GM06990 (cell line): ENCODE measurements at regions not wholly inside any gene's neighbourhood (a gene's known extent, or its start where the extent isn't known, plus 50 kb on each side); places are given as distances from the start of the nearest gene placed in this dataset.

Experiments used
- DNase-seq: peaks from one replicate; pipeline ENCODE4 v3.0.0-alpha.2; 2011; ENCODE audit not compliant: insufficient read length; ENCODE audit errors: extremely low read depth
- H3K27me3 ChIP-seq: replicated peaks from 2 replicates; pipeline ENCODE4 v1.6.0; 2011; ENCODE audit warnings: low read length; ENCODE audit not compliant: control insufficient read depth, insufficient read depth
- H3K36me3 ChIP-seq: 2 replicates; pipeline ENCODE4 v1.5.1; 2011; ENCODE audit warnings: low read length; ENCODE audit not compliant: control insufficient read depth, insufficient read depth
- H3K4me3 ChIP-seq: replicated peaks from 2 replicates; pipeline ENCODE4 v1.5.1; 2011; ENCODE audit warnings: low read depth, mild to moderate bottlenecking, control low read depth, low read length
- TF ChIP-seq, protein P1 (sequence below): IDR thresholded peaks from 2 replicates; pipeline ENCODE4 v1.5.1; 2011; ENCODE audit warnings: low read length, control low read depth, mild to moderate bottlenecking, inconsistent platforms; ENCODE audit not compliant: insufficient read depth, poor library complexity, severe bottlenecking

DNA sequence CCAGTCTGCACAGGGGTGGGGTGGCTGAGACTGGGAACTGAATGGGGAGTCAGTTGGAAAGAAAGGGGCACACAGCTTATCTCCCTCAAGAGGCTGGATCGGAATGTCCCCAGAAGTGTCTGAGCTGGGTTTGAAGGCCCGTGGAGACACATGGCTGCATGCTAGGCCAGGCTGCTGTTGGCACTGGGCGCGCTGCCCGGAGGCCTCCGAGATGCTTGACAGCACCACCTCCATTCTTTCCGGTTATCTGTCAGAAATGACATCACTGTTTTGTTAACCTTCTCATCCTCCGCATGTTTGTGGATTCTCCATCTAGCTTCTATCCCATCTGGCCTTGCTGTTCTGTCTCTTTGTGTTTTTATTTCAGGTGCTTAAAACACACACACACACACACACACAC, 85.5 kb downstream of the APIP start:
- H3K36me3 ChIP-seq = no peaks in the 10 kb centered on the region
- DNase-seq = no peak
- H3K27me3 ChIP-seq = no peaks in the 10 kb centered on the region
- H3K4me3 ChIP-seq = no peak overlapping the region
- TF ChIP-seq, protein P1, sequence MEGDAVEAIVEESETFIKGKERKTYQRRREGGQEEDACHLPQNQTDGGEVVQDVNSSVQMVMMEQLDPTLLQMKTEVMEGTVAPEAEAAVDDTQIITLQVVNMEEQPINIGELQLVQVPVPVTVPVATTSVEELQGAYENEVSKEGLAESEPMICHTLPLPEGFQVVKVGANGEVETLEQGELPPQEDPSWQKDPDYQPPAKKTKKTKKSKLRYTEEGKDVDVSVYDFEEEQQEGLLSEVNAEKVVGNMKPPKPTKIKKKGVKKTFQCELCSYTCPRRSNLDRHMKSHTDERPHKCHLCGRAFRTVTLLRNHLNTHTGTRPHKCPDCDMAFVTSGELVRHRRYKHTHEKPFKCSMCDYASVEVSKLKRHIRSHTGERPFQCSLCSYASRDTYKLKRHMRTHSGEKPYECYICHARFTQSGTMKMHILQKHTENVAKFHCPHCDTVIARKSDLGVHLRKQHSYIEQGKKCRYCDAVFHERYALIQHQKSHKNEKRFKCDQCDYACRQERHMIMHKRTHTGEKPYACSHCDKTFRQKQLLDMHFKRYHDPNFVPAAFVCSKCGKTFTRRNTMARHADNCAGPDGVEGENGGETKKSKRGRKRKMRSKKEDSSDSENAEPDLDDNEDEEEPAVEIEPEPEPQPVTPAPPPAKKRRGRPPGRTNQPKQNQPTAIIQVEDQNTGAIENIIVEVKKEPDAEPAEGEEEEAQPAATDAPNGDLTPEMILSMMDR = no peak

DNA sequence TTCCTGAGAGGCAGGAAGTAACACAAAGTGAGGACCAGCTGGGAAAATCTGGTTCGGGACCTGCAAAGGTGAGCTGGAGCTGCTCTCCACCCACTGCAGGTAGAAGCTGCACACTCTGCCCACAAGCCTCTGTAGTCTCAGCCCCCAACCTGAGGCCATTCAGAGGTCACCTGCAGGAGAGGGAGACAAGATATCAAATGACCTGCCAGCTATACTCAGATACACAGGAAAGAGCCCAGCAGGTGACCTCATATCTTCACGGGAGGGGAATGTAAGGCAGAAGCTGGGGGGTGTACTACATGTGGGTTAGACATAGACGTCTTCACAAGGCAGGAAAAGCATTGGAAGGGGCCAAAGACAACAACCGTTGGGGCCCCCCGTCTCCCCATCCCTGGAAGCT, 86.1 kb downstream of the APIP start:
- H3K4me3 ChIP-seq = no peak overlapping the region
- H3K27me3 ChIP-seq = no peaks in the 10 kb centered on the region
- no peaks in the 10 kb centered on the region for H3K36me3 ChIP-seq
- DNase-seq = no peak
- TF ChIP-seq, protein P1 = no peak

DNA sequence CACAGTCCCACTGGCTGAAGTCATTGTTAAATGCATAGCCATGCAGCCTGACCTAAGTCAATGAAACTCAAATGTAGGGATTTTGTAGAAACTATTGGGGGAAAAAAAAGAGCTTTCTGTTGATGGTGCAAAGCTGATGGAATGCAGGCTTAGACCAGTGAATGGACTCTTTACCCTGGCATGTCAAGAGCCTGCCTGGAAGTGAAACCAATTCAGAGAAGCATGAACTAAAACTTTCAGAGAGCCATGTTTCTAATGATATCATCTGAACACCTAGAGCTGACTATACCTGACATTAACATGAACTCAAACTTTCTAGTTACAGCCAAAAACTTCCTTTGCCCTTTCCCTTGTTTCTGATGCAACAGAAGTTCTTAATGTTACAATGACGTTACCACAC, 89.0 kb downstream of the APIP start:
- H3K27me3 ChIP-seq = no peaks in the 10 kb centered on the region; the same call in none of the 2 replicates
- TF ChIP-seq, protein P1 = no peak
- no peak overlapping the region for H3K4me3 ChIP-seq
- H3K36me3 ChIP-seq = no peaks in the 10 kb centered on the region
- no peak for DNase-seq

DNA sequence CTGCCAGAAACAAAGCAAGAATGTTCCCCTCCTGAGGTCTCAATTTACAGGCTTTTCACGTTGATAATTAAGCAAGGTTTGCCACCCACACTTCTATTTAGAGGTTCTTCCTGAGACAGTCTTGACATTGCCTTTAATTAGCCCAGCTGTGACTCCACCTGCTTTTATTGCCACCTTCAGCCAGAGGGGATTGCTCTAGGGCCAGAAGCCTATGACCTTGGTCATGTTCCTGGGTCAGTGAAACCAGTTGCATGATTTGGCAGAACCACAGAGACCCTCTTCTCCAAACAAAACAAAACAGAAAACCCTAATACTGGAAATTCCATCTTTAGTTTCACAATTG, 89.8 kb downstream of the APIP start:
- TF ChIP-seq, protein P1 = no peak
- no peaks in the 10 kb centered on the region for H3K36me3 ChIP-seq
- DNase-seq = no peak
- H3K4me3 ChIP-seq = no peak overlapping the region
- H3K27me3 ChIP-seq = no peaks in the 10 kb centered on the region; the same call in none of the 2 replicates

DNA sequence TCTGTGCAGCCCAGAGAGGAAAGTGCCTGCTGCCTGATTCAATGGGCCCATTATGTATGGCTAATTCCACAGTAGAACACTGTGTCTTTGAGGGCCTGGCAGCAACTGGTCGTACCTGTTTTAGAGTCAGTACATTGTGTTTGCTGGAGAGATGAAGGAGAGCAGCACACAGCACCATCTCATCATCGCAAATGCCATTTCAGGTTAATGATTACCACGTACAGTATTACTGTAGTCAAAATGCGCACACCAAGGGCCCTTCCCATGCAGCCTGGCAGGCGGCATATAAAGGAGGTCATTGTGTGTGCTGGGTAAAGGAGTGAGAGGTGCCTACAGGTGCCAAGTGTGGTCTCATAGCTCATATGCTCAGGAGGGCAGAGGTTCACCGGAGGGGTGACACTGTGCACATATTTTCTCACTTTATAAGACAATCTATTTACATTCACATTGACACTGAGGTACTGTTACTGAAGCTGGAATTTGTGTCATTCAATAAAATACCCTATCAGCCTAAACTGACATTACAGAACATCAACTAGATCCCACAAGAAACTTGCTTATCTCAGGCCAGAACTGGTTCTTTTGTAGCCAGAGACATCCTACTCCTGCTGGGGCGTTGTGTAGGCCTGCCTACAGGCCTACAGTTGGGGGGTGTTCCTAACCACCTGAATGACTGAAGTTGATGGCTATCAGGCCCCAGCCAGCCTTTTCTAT, 90.4 kb downstream of the APIP start:
- no peak for DNase-seq
- H3K4me3 ChIP-seq = no peak overlapping the region

More for the DNA sequence above, 90.4 kb downstream of the APIP start:
- no peaks in the 10 kb centered on the region for H3K36me3 ChIP-seq
- H3K27me3 ChIP-seq = no peaks in the 10 kb centered on the region; the same call in none of the 2 replicates
- TF ChIP-seq, protein P1 = no peak
